RWPE2 (cell line): ENCODE measurements at regions not wholly inside any gene's neighbourhood (a gene's known extent, or its start where the extent isn't known, plus 50 kb on each side); places are given as distances from the start of the nearest gene placed in this dataset.

ENCODE experiments used
- ATAC-seq: fragments of 200-7000 bp; cut with Tn5 transposase; 3 replicates; pipeline ENCODE4 v1.9.1; 2021; ENCODE audit warnings: low read depth
- DNase-seq: peaks from one replicate; pipeline ENCODE4 v3.0.0-alpha.2; 2020; ENCODE audit warnings: low spot score
- H3K27ac ChIP-seq: fragments of 450-650 bp; 2 replicates; pipeline ENCODE4 v1.5.1; 2017; ENCODE audit warnings: mild to moderate bottlenecking; ENCODE audit not compliant: poor library complexity, severe bottlenecking
- H3K27me3 ChIP-seq: fragments of 250-450 bp; sonication (Bioruptor Pico); 2 replicates; pipeline ENCODE4 v1.5.1; 2021; ENCODE audit warnings: mild to moderate bottlenecking, moderate library complexity; ENCODE audit not compliant: insufficient read depth, poor library complexity, severe bottlenecking
- H3K36me3 ChIP-seq: fragments of 250-450 bp; sonication (Bioruptor Pico); 2 replicates; pipeline ENCODE4 v1.5.1; 2020; ENCODE audit warnings: low read depth, mild to moderate bottlenecking, moderate library complexity
- H3K4me1 ChIP-seq: fragments of 250-450 bp; sonication (Bioruptor Pico); 2 replicates; pipeline ENCODE4 v1.5.1; 2021; ENCODE audit warnings: mild to moderate bottlenecking, moderate library complexity; ENCODE audit not compliant: insufficient read depth, poor library complexity, severe bottlenecking
- H3K4me3 ChIP-seq: fragments of 250-450 bp; sonication (Bioruptor Pico); 2 replicates; pipeline ENCODE4 v1.5.1; 2021; ENCODE audit warnings: mild to moderate bottlenecking, moderate library complexity; ENCODE audit not compliant: severe bottlenecking
- H3K9me3 ChIP-seq: fragments of 250-450 bp; sonication (Bioruptor Pico); 2 replicates; pipeline ENCODE4 v1.5.1; 2021; ENCODE audit warnings: mild to moderate bottlenecking, moderate library complexity; ENCODE audit not compliant: severe bottlenecking
- CTCF ChIP-seq: fragments of 450-650 bp; IDR thresholded peaks from one replicate; pipeline ENCODE4 v1.5.1; 2017; ENCODE audit warnings: mild to moderate bottlenecking, moderate library complexity; ENCODE audit not compliant: poor library complexity, severe bottlenecking

GRCh38 chr13:90256746-90257145 is 1090.7 kb upstream of the MIR17HG start:
- DNase-seq = no peak
- Histone ChIP-seq H3K4me1 (no peaks in the 10 kb centered on the region), H3K9me3 (peaks cover 2% of the 10 kb centered on the region), H3K27ac (no peak overlapping the region), H3K4me3 (no peak overlapping the region), H3K27me3 (no peaks in the 10 kb centered on the region), H3K36me3 (no peaks in the 10 kb centered on the region)
- ATAC-seq = no peak
- TF ChIP-seq CTCF = no peak

GRCh38 chr13:90258129-90258528 is 1089.4 kb upstream of the MIR17HG start:
- H3K9me3 ChIP-seq = peaks cover 2% of the 10 kb centered on the region
- no peak for ATAC-seq
- H3K4me1 ChIP-seq = no peaks in the 10 kb centered on the region
- H3K36me3 ChIP-seq = no peaks in the 10 kb centered on the region
- no peak overlapping the region for H3K27ac ChIP-seq
- no peaks in the 10 kb centered on the region for H3K27me3 ChIP-seq
- no peak overlapping the region for H3K4me3 ChIP-seq
- TF ChIP-seq CTCF = no peak
- no peak for DNase-seq

GRCh38 chr13:90261343-90261742 is 1086.1 kb upstream of the MIR17HG start:
- Histone ChIP-seq H3K27me3 (no peaks in the 10 kb centered on the region), H3K4me1 (no peaks in the 10 kb centered on the region), H3K9me3 (peaks cover 9% of the 10 kb centered on the region), H3K4me3 (no peak overlapping the region), H3K36me3 (no peaks in the 10 kb centered on the region), H3K27ac (no peak overlapping the region)
- DNase-seq (no peak), ATAC-seq (no peak)
- TF ChIP-seq CTCF = no peak

- H3K27me3 ChIP-seq = no peaks in the 10 kb centered on the region
- H3K27ac ChIP-seq = no peak overlapping the region
- no peak overlapping the region for H3K4me3 ChIP-seq
- no peak for ATAC-seq
- H3K4me1 ChIP-seq = no peaks in the 10 kb centered on the region
- no peak for DNase-seq
- H3K36me3 ChIP-seq = no peaks in the 10 kb centered on the region
- TF ChIP-seq CTCF = no peak
- H3K9me3 ChIP-seq = peaks cover 6% of the 10 kb centered on the region
Observed at GRCh38 chr13:90270226-90270625, 1077.3 kb upstream of the MIR17HG start.

GRCh38 chr13:90272356-90272755 is 1075.1 kb upstream of the MIR17HG start:
- H3K36me3 ChIP-seq = no peaks in the 10 kb centered on the region
- DNase-seq = no peak
- H3K4me1 ChIP-seq = no peaks in the 10 kb centered on the region
- H3K4me3 ChIP-seq = no peak overlapping the region
- TF ChIP-seq CTCF = no peak
- peaks cover 4% of the 10 kb centered on the region for H3K9me3 ChIP-seq
- H3K27me3 ChIP-seq = no peaks in the 10 kb centered on the region
- peak; percentile 67; the same call in 2 of the 3 replicates for ATAC-seq
- H3K27ac ChIP-seq = no peak overlapping the region
